Heart left ventricle (tissue), 13 donors: ENCODE measurements at regions not wholly inside any gene's neighbourhood (a gene's known extent, or its start where the extent isn't known, plus 50 kb on each side); places are given as distances from the start of the nearest gene placed in this dataset.

ENCODE experiments used
- POLR2A ChIP-seq, 2 donors: fragments of 450-650 bp; IDR thresholded peaks; one replicate each; pipeline ENCODE4 v1.6.1; 2017; ENCODE audit warnings: antibody characterized with exemption in 2 of 2, mild to moderate bottlenecking in 2 of 2, moderate library complexity in 2 of 2
- TF ChIP-seq, protein P1 (sequence below), 12 donors: fragments of 200-600 bp; sonication (generic) in 4 of 12; IDR thresholded peaks; one replicate each; pipeline versions ENCODE4 v1.5.0 to v1.8.0; 2018 to 2022; ENCODE audit warnings: antibody characterized with exemption in 12 of 12, mild to moderate bottlenecking in 5 of 12
- donor health status: ischemic (EF 13 %, LVEDD 7.1; RV severe dilation, severe dysfunction).
- donor health status: DM: no; HTN: yes; CAD: no.
- donor health status: DM: no; HTN: no; CAD: no.
- donor health status: ischemic (EF 25% LVEDD 6.9; RV normal size, moderate dysfunction).
- donor health status: ischemic (EF 25% LVEDD 5.7; RV mildly dilated, moderate dysfunction).
- donor health status: ischemic (EF 35%, LVEDD 5.7; RV mildly dilated, moderate dysfunction).
- donor health status: nonischemic (EF 11% LVEDD 7.7; RV severe dilation, severe dysfunction).
- donor health status: DM: yes; HTN: yes; CAD: no.
- donor health status: PGD.
- donor health status: ischemic (EF 29% LVEDD 5.4; RV normal size, mild dysfunction).
- donor health status: nonischemic (EF 23%, LVEDD 6.1; RV moderate dilation, normal function).

DNA sequence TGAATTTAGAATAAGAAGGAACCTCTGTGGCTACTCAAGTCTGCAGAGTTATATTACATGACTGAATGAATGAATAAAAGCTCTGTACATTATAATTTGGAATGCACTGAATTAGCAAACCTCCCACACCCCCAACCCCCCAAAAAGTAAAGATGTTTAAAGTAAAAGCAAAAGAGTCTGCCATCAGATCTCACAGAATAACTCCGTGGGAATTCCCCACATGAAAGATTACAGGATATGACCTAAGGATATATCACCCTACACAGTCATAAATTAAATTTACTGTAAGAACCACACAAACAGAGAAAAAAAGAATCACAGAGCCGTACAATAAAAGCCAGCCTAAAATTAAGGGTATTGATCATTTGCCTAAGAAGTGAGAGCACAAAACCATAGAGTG, 587.3 kb downstream of the PTPRC start:
- TF ChIP-seq, protein P1, sequence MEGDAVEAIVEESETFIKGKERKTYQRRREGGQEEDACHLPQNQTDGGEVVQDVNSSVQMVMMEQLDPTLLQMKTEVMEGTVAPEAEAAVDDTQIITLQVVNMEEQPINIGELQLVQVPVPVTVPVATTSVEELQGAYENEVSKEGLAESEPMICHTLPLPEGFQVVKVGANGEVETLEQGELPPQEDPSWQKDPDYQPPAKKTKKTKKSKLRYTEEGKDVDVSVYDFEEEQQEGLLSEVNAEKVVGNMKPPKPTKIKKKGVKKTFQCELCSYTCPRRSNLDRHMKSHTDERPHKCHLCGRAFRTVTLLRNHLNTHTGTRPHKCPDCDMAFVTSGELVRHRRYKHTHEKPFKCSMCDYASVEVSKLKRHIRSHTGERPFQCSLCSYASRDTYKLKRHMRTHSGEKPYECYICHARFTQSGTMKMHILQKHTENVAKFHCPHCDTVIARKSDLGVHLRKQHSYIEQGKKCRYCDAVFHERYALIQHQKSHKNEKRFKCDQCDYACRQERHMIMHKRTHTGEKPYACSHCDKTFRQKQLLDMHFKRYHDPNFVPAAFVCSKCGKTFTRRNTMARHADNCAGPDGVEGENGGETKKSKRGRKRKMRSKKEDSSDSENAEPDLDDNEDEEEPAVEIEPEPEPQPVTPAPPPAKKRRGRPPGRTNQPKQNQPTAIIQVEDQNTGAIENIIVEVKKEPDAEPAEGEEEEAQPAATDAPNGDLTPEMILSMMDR (IDR thresholded peaks at IDR 0.05) = no peak
- TF ChIP-seq POLR2A (IDR thresholded peaks at IDR 0.05) = no peak
